Activated CD4-positive, alpha-beta T cell treated with anti-CD3 and anti-CD28 coated beads, Interleukin-2, Interleukin-4, amounts not matched to agents 100 ng/mL and 50 ng/mL, durations not matched to agents 16 hours and 8 hours (primary cell): ENCODE measurements at regions not wholly inside any gene's neighbourhood (a gene's known extent, or its start where the extent isn't known, plus 50 kb on each side); places are given as distances from the start of the nearest gene placed in this dataset.
"Not testable (repeated sequence)": the region's sequence is repeated elsewhere in the genome, so short reads cannot be mapped to it uniquely, and the experiment has no call there.

Experiments
- DNase-seq: peaks from one replicate; pipeline ENCODE4 v3.0.0-alpha.2; 2020; ENCODE audit warnings: low spot score

DNA sequence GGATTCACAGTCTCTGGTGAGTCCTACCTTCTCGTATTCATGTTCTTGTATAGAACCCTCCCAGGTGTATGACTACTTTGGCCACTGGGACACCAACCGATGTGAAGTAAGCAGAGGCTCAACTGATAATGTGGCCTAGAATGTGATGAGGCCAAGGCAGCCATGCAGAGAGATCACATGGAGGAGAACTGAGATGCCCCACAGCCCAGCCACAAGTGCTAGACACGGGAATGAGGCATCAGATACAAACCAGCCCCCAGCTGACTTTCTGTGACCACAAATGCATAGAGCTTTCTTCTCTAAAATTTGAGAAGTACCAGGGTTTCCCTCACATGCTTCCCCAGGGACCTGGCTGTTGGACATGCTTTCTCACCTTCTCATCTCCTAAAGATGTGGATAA, 375.7 kb downstream of the CCSER2 start:
- DNase-seq: no peak

DNA sequence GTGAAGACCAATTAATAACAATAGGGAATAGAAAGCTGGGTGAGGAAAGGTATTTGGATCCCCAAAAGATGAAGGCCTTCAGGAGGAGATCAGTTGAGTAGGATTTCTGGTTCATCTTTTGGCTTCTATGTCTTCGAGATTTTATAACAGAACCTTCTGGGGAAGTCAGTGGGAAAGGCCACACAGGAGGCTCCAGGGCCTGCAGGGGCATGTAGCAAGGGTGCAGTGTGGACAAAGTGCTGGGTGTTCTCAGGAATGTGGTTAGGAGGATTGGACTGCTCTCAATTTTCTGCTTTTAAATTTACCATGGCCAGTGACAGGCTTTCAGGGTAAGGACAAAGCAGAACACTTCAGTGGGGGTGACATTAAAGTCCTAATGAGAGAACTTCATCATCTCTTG, 378.0 kb downstream of the CCSER2 start:
- DNase-seq: no peak

- DNase-seq: no peak
These were observed 378.5 kb downstream of the CCSER2 start for GRCh38 chr10:84706875-84707274.

GRCh38 chr10:84715911-84716310, 387.5 kb downstream of the CCSER2 start:
- peak; percentile 11 for DNase-seq

DNA sequence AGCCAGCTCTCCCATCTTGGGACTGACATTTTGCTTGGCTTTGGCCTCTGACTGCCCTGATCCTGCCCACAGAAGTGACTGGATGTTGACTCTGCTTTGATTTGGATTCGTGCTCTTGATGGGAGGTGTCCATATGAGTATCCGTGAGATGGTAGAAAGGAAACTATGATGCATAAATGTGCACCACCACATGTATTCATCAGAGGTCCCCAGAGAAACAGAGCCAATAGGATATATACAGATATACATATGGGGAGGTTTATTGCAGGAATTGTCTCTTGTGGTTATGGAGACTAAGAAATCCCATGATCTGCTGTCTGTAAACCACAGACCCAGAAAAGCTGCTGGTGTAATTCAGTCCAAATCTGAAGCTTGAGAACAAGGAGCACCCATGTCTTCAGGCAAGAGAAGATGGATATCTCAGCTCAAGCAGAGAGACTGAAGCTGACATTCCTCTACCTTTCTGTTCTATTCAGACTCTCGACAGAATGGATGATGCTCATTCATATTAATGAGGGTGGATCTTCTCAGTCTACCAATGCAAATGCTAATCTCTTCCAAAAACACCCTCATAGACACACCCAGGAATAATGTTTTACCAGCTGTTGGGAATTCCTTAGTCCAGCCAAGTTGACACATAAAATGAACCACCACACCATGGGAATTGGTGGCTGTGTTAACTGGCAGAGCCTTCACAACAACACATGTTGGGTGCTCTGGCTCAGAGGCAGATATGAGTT, 390.7 kb downstream of the CCSER2 start:
- DNase-seq: no peak

- no peak for DNase-seq
These were observed 391.3 kb downstream of the CCSER2 start for GRCh38 chr10:84719687-84720086.

DNA sequence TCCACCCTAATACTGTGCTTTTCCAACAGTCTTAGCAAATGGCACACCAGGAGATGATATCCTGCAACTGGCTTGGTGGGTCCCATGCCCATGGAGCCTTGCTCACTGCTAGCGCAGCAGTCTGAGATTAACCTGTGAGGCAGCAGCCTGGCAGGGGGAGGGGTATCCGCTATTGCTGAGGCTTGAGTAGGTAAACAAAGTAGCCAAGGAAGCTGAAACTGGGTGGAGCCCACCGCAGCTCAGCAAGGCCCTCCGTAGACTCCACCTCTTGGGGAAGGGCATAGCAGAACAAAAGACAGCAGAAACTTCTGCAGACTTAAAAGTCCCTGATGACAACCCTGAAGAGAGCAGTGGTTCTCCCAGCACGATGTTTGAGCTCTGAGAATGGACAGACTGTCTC, 399.0 kb downstream of the CCSER2 start:
- DNase-seq: no peak

- DNase-seq: not testable (repeated sequence)
These were observed 410.7 kb downstream of the CCSER2 start for GRCh38 chr10:84739126-84739525.

DNA sequence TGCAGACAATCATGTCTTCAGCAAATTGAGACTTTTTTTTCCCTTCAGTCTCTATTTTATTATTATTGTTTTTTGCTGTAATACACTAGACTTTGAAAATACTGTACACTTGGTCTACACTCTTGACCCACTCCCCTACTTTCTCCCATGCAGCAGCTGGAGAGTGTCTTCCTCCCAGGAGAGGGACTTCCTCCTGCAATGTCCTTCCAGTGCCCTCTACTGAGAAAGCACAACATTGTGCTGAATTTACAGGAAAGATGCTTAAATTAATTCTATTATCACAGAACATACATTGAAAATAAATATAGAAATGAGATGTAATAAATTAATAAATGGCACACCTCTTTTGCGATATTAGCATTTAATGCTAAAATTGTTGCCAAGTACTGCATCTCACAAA, 411.3 kb downstream of the CCSER2 start:
- DNase-seq: no peak

DNA sequence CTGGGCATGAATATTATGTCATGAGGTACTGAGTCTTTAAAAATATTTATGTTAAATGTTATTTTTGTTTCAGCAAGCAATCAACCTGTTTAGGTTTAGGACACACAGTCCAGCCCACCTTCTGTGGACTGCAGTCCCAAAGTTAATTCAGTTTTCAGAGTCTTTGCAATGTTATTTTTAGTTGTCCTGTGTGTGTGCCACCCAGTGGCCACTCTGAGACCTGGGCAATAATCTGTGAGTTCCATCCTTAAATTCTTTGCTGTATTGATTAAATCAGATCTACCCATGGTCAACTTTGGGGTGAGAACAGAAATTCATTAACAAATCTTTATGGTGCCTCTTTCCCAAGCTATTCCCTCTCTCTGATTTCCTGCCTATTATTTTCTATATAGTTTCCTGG, 415.1 kb downstream of the CCSER2 start:
- DNase-seq: no peak

DNA sequence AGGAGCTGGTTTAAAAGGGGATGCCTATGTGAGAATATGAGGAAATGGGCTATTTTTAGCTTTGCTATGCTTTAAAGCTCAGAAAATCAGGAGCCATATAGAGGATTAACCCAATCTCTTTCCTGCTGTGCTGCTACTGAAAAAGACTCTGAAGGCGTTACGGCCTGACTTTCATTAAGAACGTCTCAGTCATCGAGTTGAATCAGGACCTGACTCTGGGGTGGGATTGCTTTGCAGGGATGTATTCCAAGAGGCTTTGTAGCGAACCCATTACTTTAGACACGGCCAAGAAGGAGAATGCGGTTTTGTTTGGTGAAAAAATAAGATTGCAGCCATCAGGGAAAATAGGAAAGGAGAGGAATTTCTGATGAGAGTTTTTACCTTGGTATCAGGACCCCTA, 426.9 kb downstream of the CCSER2 start:
- no peak for DNase-seq

- DNase-seq: not testable (repeated sequence)
These were observed 428.3 kb downstream of the CCSER2 start for GRCh38 chr10:84756653-84757052.

DNA sequence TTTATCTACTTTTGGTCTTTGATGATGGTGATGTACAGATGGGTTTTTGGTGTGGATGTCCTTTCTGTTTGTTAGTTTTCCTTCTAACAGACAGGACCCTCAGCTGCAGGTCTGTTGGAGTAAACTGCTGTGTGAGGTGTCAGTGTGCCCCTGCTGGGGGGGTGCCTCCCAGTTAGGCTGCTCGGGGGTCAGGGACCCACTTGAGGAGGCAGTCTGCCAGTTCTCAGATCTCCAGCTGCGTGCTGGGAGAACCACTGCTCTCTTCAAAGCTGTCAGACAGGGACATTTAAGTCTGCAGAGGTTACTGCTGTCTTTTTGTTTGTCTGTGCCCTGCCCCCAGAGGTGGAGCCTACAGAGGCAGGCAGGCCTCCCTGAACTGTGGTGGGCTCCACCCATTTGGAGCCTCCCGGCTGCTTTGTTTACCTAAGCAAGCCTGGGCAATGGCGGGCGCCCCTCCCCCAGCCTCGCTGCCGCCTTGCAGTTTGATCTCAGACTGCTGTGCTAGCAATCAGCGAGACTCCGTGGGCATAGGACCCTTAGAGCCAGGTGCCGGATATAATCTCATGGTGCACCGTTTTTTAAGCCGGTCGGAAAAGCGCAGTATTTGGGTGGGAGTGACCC, 433.7 kb downstream of the CCSER2 start:
- not testable (repeated sequence) for DNase-seq

DNA sequence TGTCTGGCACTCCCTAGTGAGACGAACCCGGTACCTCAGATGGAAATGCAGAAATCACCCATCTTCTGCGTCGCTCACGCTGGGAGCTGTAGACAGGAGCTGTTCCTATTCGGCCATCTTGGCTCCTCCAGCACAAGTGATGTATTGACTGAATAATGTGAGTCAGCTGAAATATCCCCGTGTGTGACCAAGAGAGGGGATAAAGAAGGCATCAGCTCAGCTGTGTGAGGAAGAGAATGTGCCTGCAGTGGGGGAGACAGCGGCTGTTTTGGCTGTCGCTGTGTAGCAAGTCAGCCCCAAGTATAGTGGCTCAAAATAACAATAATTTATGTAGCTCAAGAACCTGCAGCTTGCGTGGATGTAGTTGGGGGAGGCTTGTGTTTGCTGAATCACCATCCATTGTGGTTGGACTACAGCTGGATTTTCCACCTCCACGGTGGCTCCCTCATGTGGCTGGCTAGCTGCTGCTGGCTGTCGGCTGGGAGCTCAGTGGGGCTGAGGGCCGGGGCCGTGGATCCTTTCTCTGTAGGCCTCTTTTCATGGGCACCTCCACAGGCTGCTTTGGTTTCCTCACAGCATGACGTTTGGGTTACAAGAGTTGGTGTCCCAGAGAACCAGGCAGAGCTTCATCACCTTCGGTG, 434.5 kb downstream of the CCSER2 start:
- no peak for DNase-seq

DNA sequence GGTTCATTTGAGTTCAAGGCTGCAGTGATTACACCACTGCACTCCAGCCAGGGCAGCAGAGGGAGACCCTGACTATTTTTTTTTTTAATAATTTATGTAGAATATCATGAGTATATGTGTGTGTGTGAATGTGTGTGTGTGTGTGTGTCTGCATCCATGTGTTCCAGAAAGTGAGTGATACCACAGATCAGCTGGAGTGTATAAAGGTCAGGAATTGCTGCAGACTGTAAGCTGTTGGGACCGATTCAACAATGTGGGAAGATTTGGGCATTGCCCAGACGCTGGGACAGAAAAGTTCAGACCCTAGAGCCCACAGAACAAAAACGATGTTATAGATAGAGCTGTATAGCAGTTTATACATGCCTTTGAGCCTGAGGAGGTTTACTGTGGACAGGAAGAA, 435.6 kb downstream of the CCSER2 start:
- no peak for DNase-seq

- DNase-seq: no peak
These were observed 436.7 kb downstream of the CCSER2 start for GRCh38 chr10:84765086-84765485.

DNA sequence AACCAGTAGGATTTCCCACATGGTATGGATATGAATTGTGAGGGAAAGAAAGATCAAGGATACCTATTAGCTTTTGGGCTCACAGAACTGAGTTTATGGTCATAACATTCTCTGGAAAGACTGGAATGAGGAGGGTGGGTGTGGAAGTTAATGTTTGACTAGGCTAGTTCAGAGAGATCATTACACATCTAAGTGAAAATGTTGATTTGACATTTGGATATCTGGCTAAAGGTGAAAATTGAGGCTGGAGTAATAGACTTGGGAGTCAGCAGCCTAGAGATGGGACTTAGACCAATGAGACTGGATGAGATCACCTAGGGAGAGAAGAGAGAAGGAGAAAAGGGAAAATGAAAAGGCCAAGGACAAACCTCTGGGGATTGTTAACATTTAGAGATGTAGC, 437.3 kb downstream of the CCSER2 start:
- DNase-seq: no peak

- DNase-seq: no peak
These were observed 438.5 kb downstream of the CCSER2 start for GRCh38 chr10:84766923-84767322.

- no peak for DNase-seq
These were observed 439.7 kb downstream of the CCSER2 start for GRCh38 chr10:84768132-84768531.

- no peak for DNase-seq
These were observed 442.4 kb downstream of the CCSER2 start for GRCh38 chr10:84770824-84771223.

DNA sequence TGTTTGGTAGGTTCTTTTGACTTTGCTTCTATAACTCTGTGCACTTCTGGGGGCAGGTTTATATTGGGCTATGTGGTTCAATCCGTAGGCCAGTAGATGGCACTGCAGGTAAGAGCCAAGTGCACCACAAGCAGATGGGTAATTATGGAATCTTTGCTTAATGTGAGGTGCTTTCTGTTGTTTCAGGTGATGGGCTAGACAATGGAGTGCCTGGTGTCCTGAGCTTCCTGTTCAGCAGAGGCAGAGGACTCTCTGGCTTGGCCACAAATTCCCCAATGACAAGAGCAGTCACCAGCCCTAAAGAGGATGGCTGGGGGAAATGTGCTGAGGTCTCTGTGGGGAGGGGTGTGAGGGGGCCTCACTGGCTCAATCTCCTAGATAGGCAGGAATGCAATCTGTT, 455.0 kb downstream of the CCSER2 start:
- DNase-seq: peak; percentile 15

- DNase-seq: no peak
These were observed 455.5 kb downstream of the CCSER2 start for GRCh38 chr10:84783909-84784308.

GRCh38 chr10:84784749-84785148, 456.4 kb downstream of the CCSER2 start:
- DNase-seq: no peak
